Upper lobe of left lung (tissue), 4 donors: ENCODE measurements at regions not wholly inside any gene's neighbourhood (a gene's known extent, or its start where the extent isn't known, plus 50 kb on each side); places are given as distances from the start of the nearest gene placed in this dataset.

ENCODE experiments used
- POLR2A ChIP-seq, 4 donors: fragments of 450-650 bp; IDR thresholded peaks; one replicate each; pipeline ENCODE4 v1.5.1; 2016 to 2017; ENCODE audit warnings: antibody characterized with exemption in 4 of 4, mild to moderate bottlenecking in 2 of 4
- TF ChIP-seq, protein P1 (sequence below), 6 experiments: fragments of 450-650 bp in 4 of 6; fragments of 200-600 bp in 2 of 6; sonication (generic) in 2 of 6; IDR thresholded peaks; one replicate each; pipeline ENCODE4 v1.5.1; 2016 to 2019; ENCODE audit warnings: antibody characterized with exemption in 6 of 6

DNA sequence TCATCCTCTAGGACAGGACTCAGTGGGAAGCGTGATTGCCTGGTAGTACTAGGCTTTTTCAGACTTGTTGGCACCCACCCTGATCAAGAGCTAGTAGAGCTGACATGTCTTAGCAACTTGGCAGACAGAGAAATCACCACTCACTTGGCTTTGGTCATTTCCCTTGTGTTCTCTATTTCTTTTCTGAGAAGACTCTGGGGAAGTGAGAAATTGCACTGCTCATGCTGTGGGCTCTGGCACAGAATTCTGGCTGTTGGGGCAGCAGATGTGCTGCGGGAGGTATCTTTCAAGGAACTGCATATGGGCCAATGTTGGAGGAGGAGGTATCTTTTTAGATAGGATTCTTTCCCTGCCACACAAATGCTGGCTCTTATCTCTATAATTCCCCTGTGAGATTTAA lies 529.1 kb upstream of the MEX3C start:
- TF ChIP-seq, protein P1, sequence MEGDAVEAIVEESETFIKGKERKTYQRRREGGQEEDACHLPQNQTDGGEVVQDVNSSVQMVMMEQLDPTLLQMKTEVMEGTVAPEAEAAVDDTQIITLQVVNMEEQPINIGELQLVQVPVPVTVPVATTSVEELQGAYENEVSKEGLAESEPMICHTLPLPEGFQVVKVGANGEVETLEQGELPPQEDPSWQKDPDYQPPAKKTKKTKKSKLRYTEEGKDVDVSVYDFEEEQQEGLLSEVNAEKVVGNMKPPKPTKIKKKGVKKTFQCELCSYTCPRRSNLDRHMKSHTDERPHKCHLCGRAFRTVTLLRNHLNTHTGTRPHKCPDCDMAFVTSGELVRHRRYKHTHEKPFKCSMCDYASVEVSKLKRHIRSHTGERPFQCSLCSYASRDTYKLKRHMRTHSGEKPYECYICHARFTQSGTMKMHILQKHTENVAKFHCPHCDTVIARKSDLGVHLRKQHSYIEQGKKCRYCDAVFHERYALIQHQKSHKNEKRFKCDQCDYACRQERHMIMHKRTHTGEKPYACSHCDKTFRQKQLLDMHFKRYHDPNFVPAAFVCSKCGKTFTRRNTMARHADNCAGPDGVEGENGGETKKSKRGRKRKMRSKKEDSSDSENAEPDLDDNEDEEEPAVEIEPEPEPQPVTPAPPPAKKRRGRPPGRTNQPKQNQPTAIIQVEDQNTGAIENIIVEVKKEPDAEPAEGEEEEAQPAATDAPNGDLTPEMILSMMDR (IDR thresholded peaks at IDR 0.05) = no peak
- TF ChIP-seq POLR2A (IDR thresholded peaks at IDR 0.05) = no peak
